Thyroid gland (tissue), 4 donors: ENCODE measurements at regions not wholly inside any gene's neighbourhood (a gene's known extent, or its start where the extent isn't known, plus 50 kb on each side); places are given as distances from the start of the nearest gene placed in this dataset.

Experiments
- DNase-seq, 2 donors: peaks; one replicate each; pipeline ENCODE4 v3.0.0-alpha.2; 2019
- H3K27ac ChIP-seq, 3 donors: fragments of 200-600 bp; sonication (generic); 1 replicate in 2 of 3; 2 replicates in 1 of 3; pipeline ENCODE4 v1.5.1; 2016 to 2019; ENCODE audit warnings: mild to moderate bottlenecking in 1 of 3, moderate library complexity in 1 of 3
- H3K27me3 ChIP-seq: fragments of 200-600 bp; sonication (generic); one replicate; pipeline ENCODE4 v1.5.1; 2019
- H3K36me3 ChIP-seq, 2 donors: fragments of 200-600 bp; sonication (generic); one replicate each; pipeline ENCODE4 v1.5.1; 2016 to 2019
- H3K4me1 ChIP-seq, 2 donors: fragments of 200-600 bp; sonication (generic); one replicate each; pipeline ENCODE4 v1.5.1; 2017 to 2019
- H3K4me3 ChIP-seq, 3 donors: fragments of 200-600 bp; sonication (generic); replicated peaks in 1 of 3; 1 replicate in 2 of 3; 2 replicates in 1 of 3; pipeline ENCODE4 v1.5.1; 2016; ENCODE audit warnings: mild to moderate bottlenecking in 1 of 3
- H3K9me3 ChIP-seq: fragments of 200-600 bp; sonication (generic); one replicate; pipeline ENCODE4 v1.5.1; 2017
- POLR2A ChIP-seq, 2 donors: fragments of 450-650 bp; IDR thresholded peaks; one replicate each; pipeline ENCODE4 v1.6.1; 2017; ENCODE audit warnings: antibody characterized with exemption in 2 of 2, mild to moderate bottlenecking in 2 of 2, moderate library complexity in 1 of 2
- WGBS, 2 donors: methylation state at CpG; one replicate each; pipeline ENCODE4 v1.1.5; 2017; 5-methylcytosine and 5-hydroxymethylcytosine counted together
- intact Hi-C: fragments of 100-400 bp; cut with DNase I; formaldehyde crosslinking; loops from one replicate; pipeline ENCODE4 v1.15.1; 2023
- TF ChIP-seq, protein P1 (sequence below), 6 experiments: fragments of 200-600 bp in 3 of 6; fragments of 450-650 bp in 3 of 6; sonication (generic) in 3 of 6; IDR thresholded peaks; one replicate each; pipeline ENCODE4 v1.5.1; 2016 to 2019; ENCODE audit warnings: antibody characterized with exemption in 6 of 6, mild to moderate bottlenecking in 2 of 6, inconsistent platforms in 1 of 6, moderate library complexity in 1 of 6

DNA sequence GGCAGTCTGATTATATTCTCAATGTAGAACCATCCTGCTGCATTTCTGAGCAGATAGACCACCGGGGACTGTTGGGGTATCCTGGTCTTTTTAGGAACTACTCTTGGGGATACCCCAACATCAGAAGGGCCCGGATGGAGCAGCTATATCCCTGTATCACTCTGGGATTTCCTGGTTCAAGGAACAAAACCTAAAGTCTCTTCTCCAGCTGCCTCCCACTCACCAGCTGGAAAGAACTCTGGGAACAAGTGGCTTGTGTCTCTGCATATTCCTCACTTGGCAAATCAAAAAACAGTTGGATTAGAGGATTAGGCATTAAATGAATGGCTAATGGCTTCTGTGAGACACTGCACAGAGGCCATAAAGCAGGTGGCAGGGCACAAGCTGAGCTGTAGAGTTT is 62.3 kb upstream of the HS3ST2 start:
- intact Hi-C loops: no loop called here
- no peak for DNase-seq
- TF ChIP-seq POLR2A (IDR thresholded peaks at IDR 0.05): no peak
- TF ChIP-seq, protein P1, sequence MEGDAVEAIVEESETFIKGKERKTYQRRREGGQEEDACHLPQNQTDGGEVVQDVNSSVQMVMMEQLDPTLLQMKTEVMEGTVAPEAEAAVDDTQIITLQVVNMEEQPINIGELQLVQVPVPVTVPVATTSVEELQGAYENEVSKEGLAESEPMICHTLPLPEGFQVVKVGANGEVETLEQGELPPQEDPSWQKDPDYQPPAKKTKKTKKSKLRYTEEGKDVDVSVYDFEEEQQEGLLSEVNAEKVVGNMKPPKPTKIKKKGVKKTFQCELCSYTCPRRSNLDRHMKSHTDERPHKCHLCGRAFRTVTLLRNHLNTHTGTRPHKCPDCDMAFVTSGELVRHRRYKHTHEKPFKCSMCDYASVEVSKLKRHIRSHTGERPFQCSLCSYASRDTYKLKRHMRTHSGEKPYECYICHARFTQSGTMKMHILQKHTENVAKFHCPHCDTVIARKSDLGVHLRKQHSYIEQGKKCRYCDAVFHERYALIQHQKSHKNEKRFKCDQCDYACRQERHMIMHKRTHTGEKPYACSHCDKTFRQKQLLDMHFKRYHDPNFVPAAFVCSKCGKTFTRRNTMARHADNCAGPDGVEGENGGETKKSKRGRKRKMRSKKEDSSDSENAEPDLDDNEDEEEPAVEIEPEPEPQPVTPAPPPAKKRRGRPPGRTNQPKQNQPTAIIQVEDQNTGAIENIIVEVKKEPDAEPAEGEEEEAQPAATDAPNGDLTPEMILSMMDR (IDR thresholded peaks at IDR 0.05): no peak
- WGBS, 2 donors: 85 to 91% methylated on average over 2 of the region's 2 CpGs
- Histone ChIP-seq H3K4me3 (no peak overlapping the region), H3K27me3 (no peaks in the 10 kb centered on the region), H3K36me3 (no peaks in the 10 kb centered on the region), H3K27ac (no peak overlapping the region), H3K4me1 (no peaks in the 10 kb centered on the region), H3K9me3 (no peaks in the 10 kb centered on the region)

DNA sequence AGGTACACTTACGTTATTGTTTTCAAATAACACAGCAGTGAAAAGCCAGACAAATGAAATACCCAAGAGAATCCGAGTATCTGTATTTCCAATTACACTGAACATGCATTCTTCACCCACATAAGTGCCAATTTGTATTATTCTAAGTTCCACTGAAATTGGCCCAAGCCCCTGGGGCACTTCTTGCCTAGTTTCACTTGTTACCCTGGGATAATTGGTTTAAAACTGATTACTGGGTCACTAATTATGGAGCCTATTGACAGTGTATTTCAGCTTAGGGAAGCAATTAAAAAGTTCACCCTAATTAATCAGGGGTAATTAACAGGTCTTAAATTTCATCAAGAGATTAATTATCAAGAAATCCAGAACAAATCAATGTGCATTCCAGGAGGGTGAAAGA is 60.5 kb upstream of the HS3ST2 start:
- Histone ChIP-seq H3K27ac (no peak overlapping the region), H3K36me3 (no peaks in the 10 kb centered on the region), H3K4me1 (no peaks in the 10 kb centered on the region), H3K27me3 (no peaks in the 10 kb centered on the region), H3K9me3 (no peaks in the 10 kb centered on the region), H3K4me3 (no peak overlapping the region)
- DNase-seq: no peak
- intact Hi-C loops: no loop called here
- TF ChIP-seq POLR2A (IDR thresholded peaks at IDR 0.05): no peak
- TF ChIP-seq, protein P1 (IDR thresholded peaks at IDR 0.05): no peak
- WGBS, 2 donors: 55 to 58% methylated on average over 2 of the region's 2 CpGs

DNA sequence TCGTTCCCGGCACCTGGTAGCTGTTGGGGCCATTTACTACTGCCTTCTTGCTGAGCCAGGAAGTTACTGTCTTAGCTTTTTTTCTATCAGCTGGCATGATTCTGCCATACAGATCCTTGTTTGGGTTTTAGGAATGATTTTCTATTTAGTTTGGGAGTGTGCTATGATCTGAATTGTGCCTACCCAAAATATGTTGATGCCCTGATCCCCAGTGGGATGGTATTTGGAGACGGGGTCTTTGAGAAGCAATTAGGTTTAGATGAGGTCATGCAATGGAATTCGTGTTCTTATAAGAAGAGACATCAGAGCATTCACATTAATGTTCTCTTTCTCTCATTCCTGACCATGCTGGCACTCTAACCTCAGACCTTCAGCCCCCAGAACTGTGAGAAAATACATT is 59.4 kb upstream of the HS3ST2 start:
- H3K4me1 ChIP-seq: no peaks in the 10 kb centered on the region
- no peak overlapping the region for H3K27ac ChIP-seq
- 83 to 88% methylated on average over 4 of the region's 4 CpGs for WGBS, 2 donors
- no peak for DNase-seq
- TF ChIP-seq POLR2A (IDR thresholded peaks at IDR 0.05): no peak
- TF ChIP-seq, protein P1 (IDR thresholded peaks at IDR 0.05): no peak
- H3K27me3 ChIP-seq: no peaks in the 10 kb centered on the region
- H3K9me3 ChIP-seq: no peaks in the 10 kb centered on the region
- H3K36me3 ChIP-seq: no peaks in the 10 kb centered on the region
- intact Hi-C loops: no loop called here
- no peak overlapping the region for H3K4me3 ChIP-seq

DNA sequence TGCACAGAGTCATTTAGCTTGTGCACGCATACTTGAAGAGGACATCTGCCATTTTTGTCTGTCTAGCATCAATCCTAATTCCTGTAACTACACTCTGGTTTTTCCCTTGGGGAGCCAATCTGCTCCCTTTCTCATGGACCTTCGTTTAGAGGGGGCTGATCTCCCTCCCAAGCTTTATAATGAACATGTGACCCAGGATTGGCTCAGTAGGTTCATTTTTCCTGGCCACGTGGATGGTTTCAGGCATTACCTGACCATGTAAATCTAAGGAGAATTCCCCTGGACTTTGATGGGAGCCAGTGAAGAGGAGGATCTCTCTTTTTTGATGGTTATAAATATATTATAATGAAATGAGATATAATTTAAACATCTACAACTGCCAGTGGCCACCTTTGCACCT is 56.8 kb upstream of the HS3ST2 start:
- no peaks in the 10 kb centered on the region for H3K36me3 ChIP-seq
- 71 to 74% methylated on average over 3 of the region's 3 CpGs for WGBS, 2 donors
- no peaks in the 10 kb centered on the region for H3K27me3 ChIP-seq
- no peak for TF ChIP-seq POLR2A (IDR thresholded peaks at IDR 0.05)
- TF ChIP-seq, protein P1 (IDR thresholded peaks at IDR 0.05): no peak
- intact Hi-C loops: no loop called here
- no peaks in the 10 kb centered on the region for H3K4me1 ChIP-seq
- H3K9me3 ChIP-seq: no peaks in the 10 kb centered on the region
- H3K4me3 ChIP-seq: no peak overlapping the region
- DNase-seq: no peak
- no peak overlapping the region for H3K27ac ChIP-seq

DNA sequence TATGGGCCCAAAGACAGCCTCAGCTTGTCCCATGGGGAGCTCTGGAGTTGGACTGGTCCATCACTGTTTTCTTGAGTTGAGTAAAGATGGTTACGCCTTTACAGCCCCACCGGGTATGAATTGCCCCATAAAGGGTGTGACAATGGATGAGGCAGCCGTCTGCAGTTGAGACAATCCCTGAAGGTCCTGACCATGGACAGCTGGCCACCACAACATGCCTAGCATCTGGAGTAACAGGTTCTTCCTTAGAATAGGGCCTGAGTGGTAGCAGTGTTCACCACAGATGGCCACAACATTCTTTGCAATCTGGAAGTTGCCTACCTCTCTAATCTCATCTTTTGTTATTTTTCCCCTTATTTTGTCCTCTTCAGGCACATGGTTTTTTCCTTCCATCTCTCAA is 51.5 kb upstream of the HS3ST2 start:
- Histone ChIP-seq H3K27me3 (no peaks in the 10 kb centered on the region), H3K4me3 (no peak overlapping the region), H3K36me3 (no peaks in the 10 kb centered on the region), H3K9me3 (no peaks in the 10 kb centered on the region), H3K27ac (no peak overlapping the region), H3K4me1 (no peaks in the 10 kb centered on the region)
- no peak for DNase-seq
- intact Hi-C loops: no loop called here
- WGBS, 2 donors: 85 to 87% methylated on average over 3 of the region's 3 CpGs
- TF ChIP-seq, protein P1 (IDR thresholded peaks at IDR 0.05): no peak
- no peak for TF ChIP-seq POLR2A (IDR thresholded peaks at IDR 0.05)
